H1 (cell line): ENCODE measurements at regions not wholly inside any gene's neighbourhood (a gene's known extent, or its start where the extent isn't known, plus 50 kb on each side); places are given as distances from the start of the nearest gene placed in this dataset.

Source experiments
- ATF2 ChIP-seq: IDR thresholded peaks from 2 replicates; pipeline ENCODE4 v1.6.1; 2012; ENCODE audit warnings: low read length, inconsistent platforms
- CBX8 ChIP-seq: fragments of 300-800, 300-1000 bp; sonication (generic); IDR thresholded peaks from 2 replicates; pipeline ENCODE4 v1.7.1; 2016; ENCODE audit warnings: low read depth, low read length, borderline replicate concordance
- CEBPB ChIP-seq: IDR thresholded peaks from 2 replicates; pipeline ENCODE4 v1.6.1; 2012; ENCODE audit warnings: low read depth, low read length
- CHD1 ChIP-seq: IDR thresholded peaks from 2 replicates; pipeline ENCODE4 v1.6.1; 2012; ENCODE audit warnings: low read depth, low read length, improper control_type of control experiment
- CTCF ChIP-seq, 3 experiments: IDR thresholded peaks; 1 replicate in 2 of 3; 2 replicates in 1 of 3; pipeline versions ENCODE4 v1.5.1 to v1.6.1; 2011; ENCODE audit warnings: low read length in 3 of 3, mild to moderate bottlenecking in 3 of 3, inconsistent platforms in 2 of 3, low read depth in 1 of 3, moderate library complexity in 1 of 3; ENCODE audit not compliant: insufficient read depth in 1 of 3; ENCODE audit errors: control extremely low read depth in 1 of 3
- EZH2 ChIP-seq: fragments of 200-600 bp; sonication (generic); IDR thresholded peaks from 2 replicates; pipeline ENCODE4 v1.7.1; 2012; ENCODE audit warnings: low read depth, mild to moderate bottlenecking, moderate library complexity, low read length, inconsistent platforms; ENCODE audit not compliant: severe bottlenecking
- FOSL1 ChIP-seq: IDR thresholded peaks from 2 replicates; pipeline ENCODE4 v1.6.1; 2011; ENCODE audit warnings: mild to moderate bottlenecking, low read depth, low read length, moderate library complexity; ENCODE audit not compliant: insufficient read depth
- GABPA ChIP-seq: IDR thresholded peaks from 2 replicates; pipeline ENCODE4 v1.6.1; 2011; ENCODE audit warnings: mild to moderate bottlenecking, low read length, moderate library complexity, borderline replicate concordance; ENCODE audit not compliant: insufficient read depth
- HDAC2 ChIP-seq, 2 experiments: fragments of 300-600 bp in 1 of 2; sonication (generic) in 1 of 2; IDR thresholded peaks; 2 replicates each; pipeline ENCODE4 v1.6.1; 2011 to 2012; ENCODE audit warnings: low read depth in 2 of 2, low read length in 2 of 2, mild to moderate bottlenecking in 2 of 2, moderate library complexity in 2 of 2, borderline replicate concordance in 1 of 2, inconsistent platforms in 1 of 2
- HDAC6 ChIP-seq: IDR thresholded peaks from one replicate; pipeline ENCODE4 v1.7.1; 2012; ENCODE audit warnings: low read depth, mild to moderate bottlenecking, inconsistent platforms, low read length, moderate library complexity
- KDM5A ChIP-seq: fragments of 200-600 bp; IDR thresholded peaks from 2 replicates; pipeline ENCODE4 v1.7.1; 2012; ENCODE audit warnings: mild to moderate bottlenecking, low read length, inconsistent platforms, mixed read lengths
- PHF8 ChIP-seq: fragments of 200-600 bp; sonication (generic); conservative IDR thresholded peaks from 2 replicates; pipeline ENCODE4 v1.7.1; 2012; ENCODE audit warnings: low read depth, mild to moderate bottlenecking, inconsistent platforms, low read length, moderate library complexity
- POU5F1 ChIP-seq: IDR thresholded peaks from 2 replicates; pipeline ENCODE4 v1.6.1; 2011; ENCODE audit warnings: low read depth, mild to moderate bottlenecking, low read length, moderate library complexity
- RNF2 ChIP-seq: fragments of 200-900, 300-1000 bp; sonication (generic); IDR thresholded peaks from 2 replicates; pipeline ENCODE4 v1.7.1; 2016; ENCODE audit warnings: borderline replicate concordance, low read depth, mild to moderate bottlenecking, antibody characterized with exemption, low read length; ENCODE audit not compliant: poor library complexity, severe bottlenecking; ENCODE audit errors: missing control alignments
- SAP30 ChIP-seq: fragments of 300-600 bp; sonication (generic); IDR thresholded peaks from 2 replicates; pipeline ENCODE4 v1.7.1; 2012; ENCODE audit warnings: low read length, moderate library complexity, mild to moderate bottlenecking, inconsistent platforms; ENCODE audit not compliant: insufficient read depth, insufficient replicate concordance
- SIRT6 ChIP-seq: IDR thresholded peaks from one replicate; pipeline ENCODE4 v1.7.1; 2012; ENCODE audit warnings: low read length, inconsistent platforms
- SIX5 ChIP-seq: IDR thresholded peaks from 2 replicates; pipeline ENCODE4 v1.6.1; 2011; ENCODE audit warnings: mild to moderate bottlenecking, low read depth, low read length
- SRF ChIP-seq: IDR thresholded peaks from 2 replicates; pipeline ENCODE4 v1.6.1; 2011; ENCODE audit warnings: mild to moderate bottlenecking, low read depth, low read length, moderate library complexity
- TF ChIP-seq, protein P1 (sequence below): IDR thresholded peaks from 2 replicates; pipeline ENCODE4 v1.6.1; 2012; ENCODE audit warnings: inconsistent platforms
- TF ChIP-seq, protein P2 (sequence below): IDR thresholded peaks from 2 replicates; pipeline ENCODE4 v1.6.1; 2012; ENCODE audit warnings: inconsistent platforms

DNA sequence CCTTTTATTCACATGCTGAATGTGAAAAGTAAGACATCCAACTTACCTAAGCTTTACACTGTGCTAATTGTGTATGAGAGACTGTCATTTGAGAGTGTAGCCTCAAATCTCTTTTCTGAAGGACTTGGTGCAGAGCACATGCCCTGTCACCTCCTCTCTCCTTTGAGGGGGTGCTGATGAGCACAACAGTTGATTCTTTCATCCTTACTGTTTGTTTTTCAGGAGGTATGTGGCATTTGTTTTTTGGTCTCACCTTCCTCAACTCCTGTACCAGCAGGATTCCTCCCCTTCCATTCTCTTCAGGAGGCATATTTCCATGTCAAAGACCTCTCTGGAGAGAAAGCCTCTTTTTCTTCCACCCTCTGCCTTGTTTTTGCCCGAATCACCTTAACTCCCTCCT is 252.6 kb upstream of the CITED2 start (continued):
- TF ChIP-seq CEBPB (no peak), HDAC6 (no peak), HDAC2 (IDR thresholded peaks at IDR 0.05; ENCODE audit: borderline replicate concordance in 1 of 2, low read depth in 2 of 2, low read length in 2 of 2) (peak in 1 of 2 experiments; percentile 97; a peak in 2 of 4 replicates), POU5F1 (0 out of 2 replicates have a peak, but pooled peaks have one; percentile 17), EZH2 (no peak), RNF2 (no peak), GABPA (no peak), PHF8 (no peak), CBX8 (no peak), SAP30 (no peak), SRF (no peak), FOSL1 (no peak), ATF2 (no peak; the same call in 1 of the 2 replicates), CTCF (IDR thresholded peaks at IDR 0.05; ENCODE audit: control extremely low read depth in 1 of 3, insufficient read depth in 1 of 3, low read depth in 1 of 3, low read length in 3 of 3) (no peak), SIRT6 (no peak), KDM5A (no peak), SIX5 (no peak), CHD1 (no peak)
- TF ChIP-seq, protein P1, sequence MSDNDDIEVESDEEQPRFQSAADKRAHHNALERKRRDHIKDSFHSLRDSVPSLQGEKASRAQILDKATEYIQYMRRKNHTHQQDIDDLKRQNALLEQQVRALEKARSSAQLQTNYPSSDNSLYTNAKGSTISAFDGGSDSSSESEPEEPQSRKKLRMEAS = peak; percentile 99
- TF ChIP-seq, protein P2, sequence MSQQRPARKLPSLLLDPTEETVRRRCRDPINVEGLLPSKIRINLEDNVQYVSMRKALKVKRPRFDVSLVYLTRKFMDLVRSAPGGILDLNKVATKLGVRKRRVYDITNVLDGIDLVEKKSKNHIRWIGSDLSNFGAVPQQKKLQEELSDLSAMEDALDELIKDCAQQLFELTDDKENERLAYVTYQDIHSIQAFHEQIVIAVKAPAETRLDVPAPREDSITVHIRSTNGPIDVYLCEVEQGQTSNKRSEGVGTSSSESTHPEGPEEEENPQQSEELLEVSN = peak; percentile 98
